ENCODE measurements at regions not wholly inside any gene's neighbourhood (a gene's known extent, or its start where the extent isn't known, plus 50 kb on each side); places are given as distances from the start of the nearest gene placed in this dataset.
A peak's percentile ranks its signal among the peaks of the same experiment; 100 is the strongest.

GRCh38 chr9:14403081-14403480 is 89.1 kb upstream of the NFIB start:
- DNase-seq (ENCODE audit: low read depth), result no peak
- no peak for TF ChIP-seq CTCF (IDR thresholded peaks at IDR 0.05; ENCODE audit: insufficient read depth, low read length, poor library complexity, severe bottlenecking)
- Histone ChIP-seq H3K27me3 (ENCODE audit: control insufficient read depth, insufficient read depth, low read length) (peaks cover 4% of the 10 kb centered on the region), H3K36me3 (ENCODE audit: control insufficient read depth, insufficient read depth, low read length) (no peaks in the 10 kb centered on the region), H3K4me3 (ENCODE audit: low read depth, low read length) (no peak overlapping the region)

GRCh38 chr9:14402583-14402982 is 88.6 kb upstream of the NFIB start:
- DNase-seq (ENCODE audit: low read depth), result no peak
- TF ChIP-seq CTCF (IDR thresholded peaks at IDR 0.05; ENCODE audit: insufficient read depth, low read length, poor library complexity, severe bottlenecking), result no peak
- Histone ChIP-seq H3K27me3 (ENCODE audit: control insufficient read depth, insufficient read depth, low read length) (peaks cover 4% of the 10 kb centered on the region), H3K36me3 (ENCODE audit: control insufficient read depth, insufficient read depth, low read length) (no peaks in the 10 kb centered on the region), H3K4me3 (ENCODE audit: low read depth, low read length) (no peak overlapping the region)

GRCh38 chr9:14401911-14402310 is 88.0 kb upstream of the NFIB start:
- no peak for TF ChIP-seq CTCF (IDR thresholded peaks at IDR 0.05; ENCODE audit: insufficient read depth, low read length, poor library complexity, severe bottlenecking)
- Histone ChIP-seq H3K4me3 (ENCODE audit: low read depth, low read length) (no peak overlapping the region), H3K36me3 (ENCODE audit: control insufficient read depth, insufficient read depth, low read length) (no peaks in the 10 kb centered on the region), H3K27me3 (ENCODE audit: control insufficient read depth, insufficient read depth, low read length) (peaks cover 4% of the 10 kb centered on the region)
- DNase-seq (ENCODE audit: low read depth), result no peak

- no peaks in the 10 kb centered on the region for H3K36me3 ChIP-seq (ENCODE audit: control insufficient read depth, insufficient read depth, low read length)
- H3K27me3 ChIP-seq (ENCODE audit: control insufficient read depth, insufficient read depth, low read length), result no peaks in the 10 kb centered on the region
- TF ChIP-seq CTCF (IDR thresholded peaks at IDR 0.05; ENCODE audit: insufficient read depth, low read length, poor library complexity, severe bottlenecking), result peak; percentile 12
- H3K4me3 ChIP-seq (ENCODE audit: low read depth, low read length), result no peak overlapping the region
- DNase-seq (ENCODE audit: low read depth), result no peak
Measured at GRCh38 chr9:14400658-14400995, 86.7 kb upstream of the NFIB start.

GRCh38 chr9:14399756-14400657 is 86.1 kb upstream of the NFIB start:
- Histone ChIP-seq H3K36me3 (ENCODE audit: control insufficient read depth, insufficient read depth, low read length) (no peaks in the 10 kb centered on the region), H3K4me3 (ENCODE audit: low read depth, low read length) (no peak overlapping the region), H3K27me3 (ENCODE audit: control insufficient read depth, insufficient read depth, low read length) (no peaks in the 10 kb centered on the region)
- TF ChIP-seq CTCF (IDR thresholded peaks at IDR 0.05; ENCODE audit: insufficient read depth, low read length, poor library complexity, severe bottlenecking), result no peak
- no peak for DNase-seq (ENCODE audit: low read depth)

GRCh38 chr9:14398473-14398872 is 84.5 kb upstream of the NFIB start:
- TF ChIP-seq CTCF (IDR thresholded peaks at IDR 0.05; ENCODE audit: insufficient read depth, low read length, poor library complexity, severe bottlenecking), result no peak
- H3K36me3 ChIP-seq (ENCODE audit: control insufficient read depth, insufficient read depth, low read length), result no peaks in the 10 kb centered on the region
- DNase-seq (ENCODE audit: low read depth), result no peak

More at GRCh38 chr9:14398473-14398872, 84.5 kb upstream of the NFIB start:
- H3K4me3 ChIP-seq (ENCODE audit: low read depth, low read length), result no peak overlapping the region
- H3K27me3 ChIP-seq (ENCODE audit: control insufficient read depth, insufficient read depth, low read length), result no peaks in the 10 kb centered on the region

Data from kidney epithelial cell (primary cell).